ENCODE measurements at regions not wholly inside any gene's neighbourhood (a gene's known extent, or its start where the extent isn't known, plus 50 kb on each side); places are given as distances from the start of the nearest gene placed in this dataset.

DNA sequence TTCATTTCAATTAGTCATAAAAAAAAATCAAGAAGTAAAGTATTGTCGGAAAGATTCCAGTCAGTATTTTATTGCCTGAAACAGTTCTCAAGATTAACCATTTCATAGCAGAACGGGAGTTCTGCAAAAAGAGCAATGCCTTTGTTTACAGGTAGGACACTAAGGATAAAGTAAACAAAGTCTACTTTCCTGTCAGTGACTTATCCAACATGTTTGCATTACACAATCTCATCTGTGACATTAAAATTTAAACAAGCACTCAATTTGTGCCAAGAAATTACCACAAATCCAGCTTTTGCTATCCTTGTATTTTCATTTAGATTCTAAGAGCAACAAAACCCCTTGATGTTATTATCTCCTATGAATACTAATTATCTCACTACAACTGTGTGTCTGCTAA lies 306.5 kb upstream of the LDB2 start:
- WGBS (ENCODE audit: insufficient coverage): 43% methylated on average over 1 of the region's 2 CpGs
- ATAC-seq (replicated peaks in 1 of 4) (no peak), DNase-seq (no peak)
- Histone ChIP-seq H3K27ac (ENCODE audit: low read length) (no peak overlapping the region), H3K4me1 (ENCODE audit: control insufficient read depth in 1 of 2, extremely low read depth in 1 of 2, insufficient read depth in 2 of 2, low read length in 2 of 2) (no peaks in the 10 kb centered on the region), H3K9me3 (no peaks in the 10 kb centered on the region), H3K36me3 (ENCODE audit: control insufficient read depth in 2 of 2, extremely low read depth in 1 of 2, insufficient read depth in 1 of 2, low read length in 1 of 2) (no peaks in the 10 kb centered on the region), H3K4me3 (ENCODE audit: control insufficient read depth in 1 of 2, extremely low read depth in 1 of 2, low read length in 1 of 2) (no peak overlapping the region), H3K27me3 (replicated peaks in 1 of 2; ENCODE audit: control insufficient read depth in 2 of 2, extremely low read depth in 1 of 2, insufficient read depth in 2 of 2, low read length in 1 of 2) (no peaks in the 10 kb centered on the region)
- Mint-ChIP-seq H3K9me3 (peaks cover 0 to 8% (median 3%) of the 10 kb centered on the region in 3 donors), H3K27me3 (peaks cover 4 to 22% of the 10 kb centered on the region in 2 donors), H3K36me3 (no peaks in the 10 kb centered on the region), H3K4me1 (no peaks in the 10 kb centered on the region), H3K27ac (no peak overlapping the region), H3K4me3 (no peak overlapping the region)
- POLR2A ChIA-PET: no interaction called here
- CTCF ChIA-PET: no interaction called here

GRCh38 chr4:17203797-17204196 lies 305.4 kb upstream of the LDB2 start:
- Mint-ChIP-seq H3K4me1 (no peaks in the 10 kb centered on the region), H3K27ac (no peak overlapping the region), H3K4me3 (no peak overlapping the region), H3K9me3 (peaks cover 0 to 8% (median 3%) of the 10 kb centered on the region in 3 donors), H3K36me3 (no peaks in the 10 kb centered on the region), H3K27me3 (peaks cover 4 to 24% of the 10 kb centered on the region in 2 donors)
- ChIA-PET POLR2A (no interaction called here), CTCF (no interaction called here)
- no peaks in the 10 kb centered on the region for H3K36me3 ChIP-seq (ENCODE audit: control insufficient read depth in 2 of 2, extremely low read depth in 1 of 2, insufficient read depth in 1 of 2, low read length in 1 of 2)
- H3K27me3 ChIP-seq (replicated peaks in 1 of 2; ENCODE audit: control insufficient read depth in 2 of 2, extremely low read depth in 1 of 2, insufficient read depth in 2 of 2, low read length in 1 of 2): no peaks in the 10 kb centered on the region
- H3K4me1 ChIP-seq (ENCODE audit: control insufficient read depth in 1 of 2, extremely low read depth in 1 of 2, insufficient read depth in 2 of 2, low read length in 2 of 2): no peaks in the 10 kb centered on the region
- DNase-seq (no peak), ATAC-seq (replicated peaks in 1 of 4) (no peak)
- WGBS (ENCODE audit: insufficient coverage): no CpG with 5 or more reads among the region's 2 CpGs
- no peaks in the 10 kb centered on the region for H3K9me3 ChIP-seq
- H3K27ac ChIP-seq (ENCODE audit: low read length): no peak overlapping the region
- no peak overlapping the region for H3K4me3 ChIP-seq (ENCODE audit: control insufficient read depth in 1 of 2, extremely low read depth in 1 of 2, low read length in 1 of 2)

- H3K9me3 ChIP-seq: no peaks in the 10 kb centered on the region
- ChIA-PET CTCF (no interaction called here), POLR2A (no interaction called here)
- H3K4me1 ChIP-seq (ENCODE audit: control insufficient read depth in 1 of 2, extremely low read depth in 1 of 2, insufficient read depth in 2 of 2, low read length in 2 of 2): no peaks in the 10 kb centered on the region
- H3K36me3 ChIP-seq (ENCODE audit: control insufficient read depth in 2 of 2, extremely low read depth in 1 of 2, insufficient read depth in 1 of 2, low read length in 1 of 2): no peaks in the 10 kb centered on the region
- Mint-ChIP-seq H3K9me3 (no peaks in the 10 kb centered on the region), H3K4me1 (no peaks in the 10 kb centered on the region), H3K4me3 (no peak overlapping the region), H3K27ac (no peak overlapping the region), H3K27me3 (peaks cover 4 to 5% of the 10 kb centered on the region in 2 donors), H3K36me3 (no peaks in the 10 kb centered on the region)
- ATAC-seq (replicated peaks in 1 of 4) (no peak), DNase-seq (no peak)
- no peak overlapping the region for H3K4me3 ChIP-seq (ENCODE audit: control insufficient read depth in 1 of 2, extremely low read depth in 1 of 2, low read length in 1 of 2)
- WGBS (ENCODE audit: insufficient coverage): 100% methylated on average over 2 of the region's 4 CpGs
- H3K27me3 ChIP-seq (replicated peaks in 1 of 2; ENCODE audit: control insufficient read depth in 2 of 2, extremely low read depth in 1 of 2, insufficient read depth in 2 of 2, low read length in 1 of 2): no peaks in the 10 kb centered on the region
- no peak overlapping the region for H3K27ac ChIP-seq (ENCODE audit: low read length)
Measured at GRCh38 chr4:17197070-17197469, 298.6 kb upstream of the LDB2 start.

- Histone ChIP-seq H3K27me3 (replicated peaks in 1 of 2; ENCODE audit: control insufficient read depth in 2 of 2, extremely low read depth in 1 of 2, insufficient read depth in 2 of 2, low read length in 1 of 2) (no peaks in the 10 kb centered on the region), H3K4me3 (ENCODE audit: control insufficient read depth in 1 of 2, extremely low read depth in 1 of 2, low read length in 1 of 2) (no peak overlapping the region), H3K36me3 (ENCODE audit: control insufficient read depth in 2 of 2, extremely low read depth in 1 of 2, insufficient read depth in 1 of 2, low read length in 1 of 2) (no peaks in the 10 kb centered on the region), H3K4me1 (ENCODE audit: control insufficient read depth in 1 of 2, extremely low read depth in 1 of 2, insufficient read depth in 2 of 2, low read length in 2 of 2) (no peaks in the 10 kb centered on the region), H3K27ac (ENCODE audit: low read length) (no peak overlapping the region), H3K9me3 (no peaks in the 10 kb centered on the region)
- peaks cover 2 to 5% of the 10 kb centered on the region in 2 donors for H3K27me3 Mint-ChIP-seq
- no CpG with 5 or more reads among the region's 4 CpGs for WGBS (ENCODE audit: insufficient coverage)
- H3K4me3 Mint-ChIP-seq: no peak overlapping the region
- ATAC-seq (replicated peaks in 1 of 4) (no peak), DNase-seq (no peak)
- ChIA-PET CTCF (interaction anchor here in 1 of 2 donors (0.5 kb wide), 1 partner anchor 277 kb away, joined by 3 read pairs; no protein-coding TSS in a partner anchor), POLR2A (no interaction called here)
- no peaks in the 10 kb centered on the region for H3K36me3 Mint-ChIP-seq
- H3K9me3 Mint-ChIP-seq: peaks cover 0 to under 1% (median 0%) of the 10 kb centered on the region in 3 donors
- H3K27ac Mint-ChIP-seq: no peak overlapping the region
- H3K4me1 Mint-ChIP-seq: no peaks in the 10 kb centered on the region
Measured at GRCh38 chr4:17195461-17196275, 297.2 kb upstream of the LDB2 start.

- no peak for ATAC-seq (replicated peaks in 1 of 4)
- H3K36me3 ChIP-seq (ENCODE audit: control insufficient read depth in 2 of 2, extremely low read depth in 1 of 2, insufficient read depth in 1 of 2, low read length in 1 of 2): no peaks in the 10 kb centered on the region
- H3K4me1 ChIP-seq (ENCODE audit: control insufficient read depth in 1 of 2, extremely low read depth in 1 of 2, insufficient read depth in 2 of 2, low read length in 2 of 2): no peaks in the 10 kb centered on the region
- no peak overlapping the region for H3K27ac Mint-ChIP-seq
- H3K4me1 Mint-ChIP-seq: no peaks in the 10 kb centered on the region
- H3K4me3 ChIP-seq (ENCODE audit: control insufficient read depth in 1 of 2, extremely low read depth in 1 of 2, low read length in 1 of 2): no peak overlapping the region
- DNase-seq: no peak
- H3K27ac ChIP-seq (ENCODE audit: low read length): no peak overlapping the region
- ChIA-PET CTCF (no interaction called here), POLR2A (no interaction called here)
- WGBS (ENCODE audit: insufficient coverage): no CpG with 5 or more reads among the region's 2 CpGs
- peaks cover 0 to 9% (median 0%) of the 10 kb centered on the region in 3 donors for H3K9me3 Mint-ChIP-seq
- no peaks in the 10 kb centered on the region for H3K9me3 ChIP-seq
- H3K27me3 Mint-ChIP-seq: peaks cover 2 to 5% of the 10 kb centered on the region in 2 donors
- no peaks in the 10 kb centered on the region for H3K36me3 Mint-ChIP-seq
- H3K4me3 Mint-ChIP-seq: no peak overlapping the region
- H3K27me3 ChIP-seq (replicated peaks in 1 of 2; ENCODE audit: control insufficient read depth in 2 of 2, extremely low read depth in 1 of 2, insufficient read depth in 2 of 2, low read length in 1 of 2): no peaks in the 10 kb centered on the region
Measured at GRCh38 chr4:17194586-17194985, 296.1 kb upstream of the LDB2 start.

GRCh38 chr4:17189759-17190158 lies 291.3 kb upstream of the LDB2 start:
- DNase-seq: no peak
- no CpG with 5 or more reads among the region's 3 CpGs for WGBS (ENCODE audit: insufficient coverage)
- H3K9me3 ChIP-seq: no peaks in the 10 kb centered on the region
- no peak for ATAC-seq (replicated peaks in 1 of 4)
- H3K4me1 ChIP-seq (ENCODE audit: control insufficient read depth in 1 of 2, extremely low read depth in 1 of 2, insufficient read depth in 2 of 2, low read length in 2 of 2): no peaks in the 10 kb centered on the region
- no peak overlapping the region for H3K4me3 Mint-ChIP-seq
- H3K36me3 ChIP-seq (ENCODE audit: control insufficient read depth in 2 of 2, extremely low read depth in 1 of 2, insufficient read depth in 1 of 2, low read length in 1 of 2): no peaks in the 10 kb centered on the region
- no peak overlapping the region for H3K4me3 ChIP-seq (ENCODE audit: control insufficient read depth in 1 of 2, extremely low read depth in 1 of 2, low read length in 1 of 2)
- H3K27ac ChIP-seq (ENCODE audit: low read length): no peak overlapping the region
- H3K36me3 Mint-ChIP-seq: no peaks in the 10 kb centered on the region
- H3K27me3 Mint-ChIP-seq: peaks cover 7 to 10% of the 10 kb centered on the region in 2 donors
- ChIA-PET POLR2A (no interaction called here), CTCF (no interaction called here)
- H3K9me3 Mint-ChIP-seq: peaks cover 0 to 9% (median 5%) of the 10 kb centered on the region in 3 donors
- no peak overlapping the region for H3K27ac Mint-ChIP-seq
- no peaks in the 10 kb centered on the region for H3K27me3 ChIP-seq (replicated peaks in 1 of 2; ENCODE audit: control insufficient read depth in 2 of 2, extremely low read depth in 1 of 2, insufficient read depth in 2 of 2, low read length in 1 of 2)
- H3K4me1 Mint-ChIP-seq: no peaks in the 10 kb centered on the region

DNA sequence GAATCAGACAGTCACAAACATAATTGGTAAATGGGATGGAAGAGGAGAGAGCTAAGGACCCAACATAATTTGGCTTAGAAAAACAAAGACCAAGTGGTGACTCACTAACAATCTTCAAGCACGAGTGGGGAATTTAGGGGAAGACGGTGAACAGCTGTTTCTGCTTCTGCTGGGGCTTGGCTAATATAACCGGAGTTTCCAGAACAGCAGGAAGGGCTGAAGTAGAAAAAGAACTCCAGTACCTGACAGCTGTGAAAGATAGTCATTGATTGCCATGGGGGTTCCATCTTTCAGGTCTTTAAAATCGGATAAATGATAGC lies 290.9 kb upstream of the LDB2 start:
- H3K36me3 ChIP-seq (ENCODE audit: control insufficient read depth in 2 of 2, extremely low read depth in 1 of 2, insufficient read depth in 1 of 2, low read length in 1 of 2): no peaks in the 10 kb centered on the region
- Mint-ChIP-seq H3K4me1 (no peaks in the 10 kb centered on the region), H3K27me3 (peaks cover 7 to 10% of the 10 kb centered on the region in 2 donors), H3K36me3 (no peaks in the 10 kb centered on the region), H3K9me3 (peaks cover 0 to 9% (median 5%) of the 10 kb centered on the region in 3 donors), H3K27ac (no peak overlapping the region), H3K4me3 (no peak overlapping the region)
- H3K4me1 ChIP-seq (ENCODE audit: control insufficient read depth in 1 of 2, extremely low read depth in 1 of 2, insufficient read depth in 2 of 2, low read length in 2 of 2): no peaks in the 10 kb centered on the region
- CTCF ChIA-PET: no interaction called here
- POLR2A ChIA-PET: no interaction called here
- no peak overlapping the region for H3K27ac ChIP-seq (ENCODE audit: low read length)
- DNase-seq: no peak
- no peak for ATAC-seq (replicated peaks in 1 of 4)
- no peaks in the 10 kb centered on the region for H3K9me3 ChIP-seq
- H3K4me3 ChIP-seq (ENCODE audit: control insufficient read depth in 1 of 2, extremely low read depth in 1 of 2, low read length in 1 of 2): no peak overlapping the region
- WGBS (ENCODE audit: insufficient coverage): 72% methylated on average over 3 of the region's 4 CpGs
- no peaks in the 10 kb centered on the region for H3K27me3 ChIP-seq (replicated peaks in 1 of 2; ENCODE audit: control insufficient read depth in 2 of 2, extremely low read depth in 1 of 2, insufficient read depth in 2 of 2, low read length in 1 of 2)
